ENCODE measurements at regions not wholly inside any gene's neighbourhood (a gene's known extent, or its start where the extent isn't known, plus 50 kb on each side); places are given as distances from the start of the nearest gene placed in this dataset.

GRCh38 chr7:86448856-86449255 is 194.9 kb upstream of the GRM3 start:
- H3K27me3 ChIP-seq (ENCODE audit: control insufficient read depth in 2 of 2, insufficient read depth in 2 of 2, low read length in 2 of 2), result no peaks in the 10 kb centered on the region
- CTCF ChIA-PET (ENCODE audit: low intra/inter-chr PET ratio), result no interaction called here
- H2AFZ ChIP-seq (ENCODE audit: low read depth, low read length), result no peak overlapping the region
- H3K4me3 ChIP-seq, result no peak overlapping the region
- no TSS peak for BruUV-seq (replicated peaks)
- 0% methylated on average over 3 of the region's 3 CpGs for WGBS (ENCODE audit: insufficient coverage, low coverage, missing lambda C conversion rate)
- FAIRE-seq (no peak), DNase-seq (ENCODE audit: extremely low read depth in 1 of 4, low spot score in 3 of 4) (no peak), ATAC-seq (no peak)
- no peaks in the 10 kb centered on the region for H3K36me3 ChIP-seq (ENCODE audit: control insufficient read depth, insufficient read depth, low read length)
- TF ChIP-seq ZC3H4 (CRISPR knock-in tag; IDR thresholded peaks at IDR 0.05; ENCODE audit: borderline replicate concordance) (no peak), ZZZ3 (IDR thresholded peaks at IDR 0.05) (no peak), BRF1 (IDR thresholded peaks at IDR 0.05; ENCODE audit: borderline replicate concordance, extremely low read depth, insufficient read length) (no peak), TCF7 (IDR thresholded peaks at IDR 0.05; ENCODE audit: borderline replicate concordance) (no peak), JUNB (CRISPR knock-in tag; conservative IDR thresholded peaks at IDR 0.05) (no peak), NELFE (IDR thresholded peaks at IDR 0.05; ENCODE audit: insufficient read depth, insufficient read length) (no peak), ZBTB17 (CRISPR knock-in tag; IDR thresholded peaks at IDR 0.05) (no peak), ZNF445 (CRISPR knock-in tag; IDR thresholded peaks at IDR 0.05; ENCODE audit: low read depth) (no peak), HDGF (IDR thresholded peaks at IDR 0.05) (no peak), RB1 (IDR thresholded peaks at IDR 0.05; ENCODE audit: low read depth) (no peak), NCOA1 (IDR thresholded peaks at IDR 0.05; ENCODE audit: low read depth) (no peak), NR4A1 (CRISPR knock-in tag; IDR thresholded peaks at IDR 0.05) (no peak), NR4A1 (tag; IDR thresholded peaks at IDR 0.05) (no peak)
- TF ChIP-seq, protein P1, sequence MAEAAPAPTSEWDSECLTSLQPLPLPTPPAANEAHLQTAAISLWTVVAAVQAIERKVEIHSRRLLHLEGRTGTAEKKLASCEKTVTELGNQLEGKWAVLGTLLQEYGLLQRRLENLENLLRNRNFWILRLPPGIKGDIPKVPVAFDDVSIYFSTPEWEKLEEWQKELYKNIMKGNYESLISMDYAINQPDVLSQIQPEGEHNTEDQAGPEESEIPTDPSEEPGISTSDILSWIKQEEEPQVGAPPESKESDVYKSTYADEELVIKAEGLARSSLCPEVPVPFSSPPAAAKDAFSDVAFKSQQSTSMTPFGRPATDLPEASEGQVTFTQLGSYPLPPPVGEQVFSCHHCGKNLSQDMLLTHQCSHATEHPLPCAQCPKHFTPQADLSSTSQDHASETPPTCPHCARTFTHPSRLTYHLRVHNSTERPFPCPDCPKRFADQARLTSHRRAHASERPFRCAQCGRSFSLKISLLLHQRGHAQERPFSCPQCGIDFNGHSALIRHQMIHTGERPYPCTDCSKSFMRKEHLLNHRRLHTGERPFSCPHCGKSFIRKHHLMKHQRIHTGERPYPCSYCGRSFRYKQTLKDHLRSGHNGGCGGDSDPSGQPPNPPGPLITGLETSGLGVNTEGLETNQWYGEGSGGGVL (CRISPR knock-in tag; IDR thresholded peaks at IDR 0.05), result no peak
- H3K9me3 ChIP-seq (replicated peaks; ENCODE audit: control insufficient read depth, insufficient read depth, low read depth, low read length), result 0 out of 2 replicates have a peak, but pooled peaks cover 2% of the 10 kb centered on the region
- no peak overlapping the region for H3K27ac ChIP-seq (ENCODE audit: extremely low read depth, low read depth, low read length)
- intact Hi-C loops (cut with micrococcal nuclease), result no loop called here
- no peak overlapping the region for H3K9ac ChIP-seq (ENCODE audit: insufficient read depth in 1 of 2, low read depth in 2 of 2, low read length in 2 of 2)
- in situ Hi-C loops (cut with MboI), result no loop called here
- no peaks in the 10 kb centered on the region for H3K9me1 ChIP-seq (ENCODE audit: control insufficient read depth, insufficient read depth, low read length)
- no peaks in the 10 kb centered on the region for H3K4me1 ChIP-seq (replicated peaks in 1 of 2; ENCODE audit: control insufficient read depth in 2 of 2, insufficient read depth in 2 of 2, low read length in 2 of 2)
- POLR2A ChIA-PET, result no interaction called here
- no peaks in the 10 kb centered on the region for H3K79me2 ChIP-seq (ENCODE audit: control insufficient read depth, insufficient read depth, low read length)
- H3K4me2 ChIP-seq (ENCODE audit: insufficient read depth, low read length), result no peak overlapping the region
- H4K20me1 ChIP-seq (replicated peaks; ENCODE audit: control insufficient read depth, insufficient read depth, low read length), result no peaks in the 10 kb centered on the region

Data from K562 (cell line).